ENCODE measurements at regions not wholly inside any gene's neighbourhood (a gene's known extent, or its start where the extent isn't known, plus 50 kb on each side); places are given as distances from the start of the nearest gene placed in this dataset.
"Not testable (repeated sequence)": the region's sequence is repeated elsewhere in the genome, so short reads cannot be mapped to it uniquely, and the experiment has no call there.

DNA sequence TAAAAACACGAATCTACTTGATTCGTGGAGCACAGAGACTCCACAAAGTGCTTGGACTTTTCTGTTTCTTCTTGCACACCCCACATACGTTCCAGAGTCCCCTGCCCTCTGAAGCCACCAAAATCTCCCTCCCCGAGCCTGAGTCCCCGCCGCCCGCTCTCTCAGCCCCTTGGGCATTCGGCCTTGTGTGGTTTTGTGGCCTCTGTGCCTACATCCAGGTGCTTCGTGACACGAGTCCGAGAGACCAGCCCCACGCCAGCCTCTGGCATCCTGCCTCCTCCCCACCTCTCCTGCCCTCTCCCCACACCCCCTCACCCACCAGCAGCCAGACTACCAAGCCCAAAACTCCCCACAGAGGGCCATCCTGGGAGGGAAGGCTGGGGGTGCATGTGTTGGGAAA lies 87.8 kb upstream of the PPP1R26 start:
- no peak for DNase-seq

DNA sequence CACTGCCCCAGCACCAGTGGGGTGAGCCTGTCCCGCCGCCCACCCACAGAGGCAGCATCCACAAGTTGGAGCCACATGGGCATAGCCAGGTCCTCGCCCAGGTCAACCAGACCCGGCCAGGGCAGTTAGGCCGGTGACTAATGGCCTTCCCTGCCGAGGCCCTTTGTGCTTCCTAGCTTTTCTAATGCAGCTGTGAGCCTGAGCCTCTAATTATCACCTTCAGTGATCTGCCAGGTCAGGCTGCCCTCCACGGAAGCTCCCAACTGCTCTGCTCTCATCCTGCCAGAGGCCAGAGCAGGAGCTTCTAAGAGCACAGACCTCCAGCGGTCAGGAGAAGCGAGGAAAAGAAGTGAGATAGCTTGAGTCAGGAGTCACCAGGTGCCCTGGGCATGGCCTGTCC lies 87.1 kb upstream of the PPP1R26 start:
- DNase-seq = no peak

DNA sequence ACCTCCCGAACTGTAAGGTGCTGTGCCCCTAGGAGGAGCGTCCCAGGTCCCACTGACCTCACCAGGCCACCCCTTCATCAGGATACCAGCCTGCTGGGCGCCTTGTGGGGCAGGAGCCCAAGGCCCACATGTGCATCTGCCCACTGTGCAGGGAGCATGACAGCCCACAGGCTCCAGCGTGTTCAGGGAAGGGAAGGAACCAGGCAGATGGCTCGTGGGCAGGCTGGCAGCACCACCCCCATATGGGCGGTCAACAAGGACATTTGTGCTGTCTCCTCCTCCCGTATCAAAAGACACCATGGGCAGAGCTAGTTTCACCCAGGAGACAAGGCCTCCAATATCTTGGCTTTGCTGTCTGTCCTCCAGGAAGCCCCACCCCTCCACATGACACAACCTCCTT lies 85.5 kb upstream of the PPP1R26 start:
- DNase-seq = no peak

DNA sequence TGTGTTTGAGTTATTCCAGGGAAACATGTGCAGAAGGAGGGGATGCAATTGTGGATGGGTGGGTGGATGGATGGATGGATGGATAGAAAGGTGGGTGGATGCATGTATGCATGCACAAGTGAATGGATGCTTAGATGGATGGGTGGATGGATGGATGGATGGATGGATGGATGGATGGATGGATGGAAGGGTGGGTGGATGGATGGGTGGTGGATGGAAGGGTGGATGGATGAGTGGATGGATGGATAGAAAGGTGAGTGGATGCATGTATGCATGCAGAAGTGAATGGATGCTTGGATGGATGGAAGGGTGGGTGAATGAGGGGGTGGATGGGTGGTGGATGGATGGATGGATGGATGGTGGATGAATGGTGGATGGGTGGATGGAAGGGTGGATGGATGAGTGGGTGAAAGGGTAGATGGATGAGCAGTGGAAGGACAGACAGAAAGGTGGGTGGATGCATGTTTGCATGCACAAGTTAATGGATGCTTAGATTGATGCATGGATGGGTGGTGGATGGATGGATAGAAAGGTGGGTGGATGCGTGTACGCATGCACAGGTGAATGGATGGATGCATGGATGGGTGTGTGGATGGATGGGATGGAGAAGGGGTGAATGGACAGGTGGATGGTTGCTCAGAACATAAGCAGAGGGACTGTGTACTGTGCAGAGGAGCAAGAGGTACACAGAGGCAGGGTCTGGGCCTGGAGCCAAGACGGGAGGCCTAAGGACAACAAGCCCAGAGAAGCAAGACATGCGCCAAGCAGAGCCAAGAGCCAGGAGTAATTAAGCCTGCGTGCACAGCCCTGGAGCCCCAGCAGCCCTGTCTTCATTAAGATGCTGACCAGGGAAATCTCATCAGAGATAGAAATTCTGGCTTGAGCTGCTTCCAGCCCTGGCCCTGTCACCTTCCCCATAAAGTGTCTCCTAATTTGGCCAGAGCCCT lies 84.6 kb upstream of the PPP1R26 start:
- no peak for DNase-seq

DNA sequence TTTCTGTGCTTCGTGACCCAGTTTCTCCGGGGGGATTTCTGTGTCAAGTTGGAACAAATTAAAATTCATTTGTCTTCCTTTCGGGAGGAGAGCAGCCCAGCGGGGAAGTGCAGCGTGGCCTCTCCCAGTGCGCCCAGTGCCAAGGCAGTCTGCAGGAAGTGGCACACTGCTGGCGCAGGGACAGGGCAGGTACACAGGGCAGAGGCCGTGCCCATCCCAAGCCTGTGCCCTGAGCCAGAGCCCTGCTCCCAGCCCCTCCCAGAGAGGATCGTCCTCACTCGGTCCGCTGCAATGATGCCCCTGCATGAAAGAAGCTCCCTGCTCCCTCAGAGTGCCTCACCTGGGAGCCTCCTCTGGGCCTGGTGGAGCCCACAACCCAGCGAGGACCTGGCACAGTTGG lies 82.4 kb upstream of the PPP1R26 start:
- no peak for DNase-seq

DNA sequence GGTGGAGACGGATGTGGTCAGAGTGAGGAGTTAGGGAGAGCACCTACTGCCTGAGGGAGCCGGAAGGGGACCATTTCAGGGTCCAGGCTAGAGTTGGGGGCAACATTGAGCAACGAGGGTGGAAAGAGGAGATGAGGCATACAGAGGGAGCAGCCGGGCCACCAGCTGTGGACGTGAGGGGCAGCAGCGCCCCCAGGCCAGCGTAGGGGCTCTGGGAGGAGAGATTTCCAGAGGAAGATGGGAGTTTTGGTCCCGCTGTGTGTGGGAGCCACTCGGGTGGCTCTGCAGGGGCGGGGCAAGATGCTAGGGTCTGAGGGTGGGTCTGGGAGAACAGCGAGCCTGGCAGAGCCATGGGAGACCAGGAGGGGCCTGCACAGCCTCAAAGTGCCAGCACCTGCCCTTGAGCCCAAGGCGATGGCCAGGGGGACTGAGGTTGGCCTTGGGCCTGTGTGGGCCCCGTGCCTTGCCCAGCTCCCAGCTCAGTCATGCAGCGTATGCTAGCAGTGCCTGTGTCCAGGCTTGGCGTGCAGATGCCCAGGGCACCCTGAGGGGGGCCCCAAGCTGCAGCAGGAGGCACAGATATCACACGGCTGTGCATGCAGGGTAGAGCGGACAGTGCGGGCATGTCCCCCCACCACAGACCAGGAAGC lies 80.5 kb upstream of the PPP1R26 start:
- no peak for DNase-seq

DNA sequence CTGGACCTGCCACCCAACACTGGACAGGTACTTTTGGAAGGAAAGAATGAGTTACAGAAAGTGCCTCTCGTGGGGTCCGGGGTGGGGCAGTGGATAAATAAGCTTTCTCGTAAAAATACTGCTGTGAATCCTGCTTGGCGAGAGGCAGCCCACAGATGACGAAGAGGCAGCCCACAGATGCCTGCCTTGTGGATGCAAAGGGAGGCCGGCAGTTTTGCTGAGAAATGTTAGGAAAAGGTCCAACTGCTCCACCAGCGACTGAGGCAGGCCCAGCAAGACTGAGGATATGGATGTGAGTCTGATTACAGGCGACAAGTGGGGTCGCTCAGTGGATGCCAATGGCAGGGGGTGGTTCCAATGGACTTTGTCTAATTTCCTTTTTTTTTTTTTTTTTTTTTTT lies 79.1 kb upstream of the PPP1R26 start:
- no peak for DNase-seq

DNA sequence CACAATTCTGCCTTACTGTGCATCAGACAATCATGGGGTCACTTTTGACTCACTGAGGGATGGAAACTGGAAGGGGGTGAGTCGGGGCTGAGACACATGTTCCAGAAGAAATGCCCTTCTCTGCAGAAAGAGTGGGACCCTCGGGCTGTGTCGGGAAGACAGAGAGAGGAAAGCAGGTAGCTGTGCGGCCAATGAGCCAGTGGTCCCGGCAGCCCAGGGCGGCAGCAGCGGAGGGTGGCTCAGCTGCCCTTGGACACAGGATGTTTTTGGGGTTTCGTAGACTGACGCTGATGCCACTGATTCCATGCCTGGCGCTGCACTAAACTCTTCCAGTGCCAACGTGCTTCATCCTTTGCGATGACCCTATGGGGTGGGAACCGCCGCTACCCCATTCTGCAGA lies 78.4 kb upstream of the PPP1R26 start:
- DNase-seq = no peak

DNA sequence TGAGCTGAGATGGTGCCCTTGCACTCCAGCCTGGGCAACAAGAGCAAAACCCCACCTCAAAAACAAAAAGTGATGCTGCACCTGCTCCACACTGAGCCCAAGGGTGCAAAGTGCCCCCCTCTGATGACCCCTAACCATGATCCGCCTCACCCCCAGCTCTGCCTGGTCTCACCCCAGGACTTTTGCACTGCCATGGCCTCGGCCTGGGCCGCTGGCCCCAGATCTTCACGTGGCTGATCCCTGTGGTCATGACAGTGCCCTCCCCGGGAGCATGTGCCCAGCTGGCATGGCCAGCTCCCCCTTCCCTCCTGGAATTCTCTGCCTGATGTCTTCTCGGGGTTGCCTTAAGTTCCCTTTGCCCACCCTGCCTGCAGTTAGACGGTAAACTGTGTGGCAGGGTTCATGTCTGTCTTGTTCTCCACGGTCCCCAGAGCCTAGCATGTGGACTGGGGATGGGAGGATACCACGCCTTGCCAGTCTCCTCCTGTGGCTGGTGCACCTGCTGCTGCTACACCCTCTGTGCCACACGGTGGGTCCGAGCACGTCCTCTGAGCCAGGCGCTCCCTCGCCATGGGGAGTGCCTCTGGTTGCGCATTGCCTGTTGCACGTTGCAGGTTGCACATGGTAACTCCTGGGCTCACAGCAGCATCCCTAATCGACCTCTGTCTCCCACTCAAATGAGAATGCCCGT lies 77.4 kb upstream of the PPP1R26 start:
- DNase-seq = no peak

DNA sequence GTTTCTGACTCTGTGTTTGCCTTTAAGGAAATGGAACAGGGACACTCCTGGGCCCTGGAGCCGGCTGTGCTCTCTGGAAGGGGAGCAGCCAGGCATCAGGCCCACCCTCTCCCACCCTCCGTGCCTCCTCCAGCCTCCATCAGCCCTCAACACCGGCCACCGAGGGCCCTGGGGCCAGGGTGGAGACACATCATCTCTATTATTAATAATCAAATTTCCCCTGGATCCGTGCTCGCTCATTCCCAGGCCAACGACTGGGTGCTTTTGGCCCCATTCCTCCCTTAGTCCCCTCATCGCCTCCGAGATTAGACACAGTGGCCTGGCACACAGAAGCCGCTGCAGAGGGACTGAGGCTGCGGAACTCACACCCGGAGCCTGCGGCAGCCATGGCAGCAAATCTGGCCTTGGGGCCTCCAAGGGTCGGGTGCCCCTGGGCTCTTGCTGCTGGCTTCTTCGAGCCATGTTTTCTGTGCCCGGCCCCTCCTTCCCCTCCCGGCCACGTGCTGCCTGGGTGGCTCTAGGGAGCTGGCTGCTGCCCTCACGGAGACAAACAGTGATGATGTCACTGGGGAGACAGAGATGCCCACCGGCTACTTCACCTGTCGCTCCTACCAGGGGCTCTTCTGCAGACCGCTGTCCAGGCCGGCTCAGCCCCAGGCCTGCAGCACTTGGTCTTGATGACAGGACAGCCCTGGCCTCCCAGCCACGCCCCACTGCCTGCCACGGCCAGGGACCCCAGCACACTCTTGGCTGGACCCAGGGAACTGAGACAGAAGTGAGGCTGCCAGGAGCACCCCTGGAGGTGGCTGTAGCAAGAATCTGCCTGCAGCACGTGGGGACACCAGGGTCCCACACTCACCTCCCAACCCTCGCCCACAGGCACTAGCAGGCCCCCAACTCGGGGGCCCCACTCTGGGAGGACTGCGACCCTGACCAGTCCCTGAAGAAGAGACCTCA lies 76.6 kb upstream of the PPP1R26 start:
- DNase-seq = no peak

DNA sequence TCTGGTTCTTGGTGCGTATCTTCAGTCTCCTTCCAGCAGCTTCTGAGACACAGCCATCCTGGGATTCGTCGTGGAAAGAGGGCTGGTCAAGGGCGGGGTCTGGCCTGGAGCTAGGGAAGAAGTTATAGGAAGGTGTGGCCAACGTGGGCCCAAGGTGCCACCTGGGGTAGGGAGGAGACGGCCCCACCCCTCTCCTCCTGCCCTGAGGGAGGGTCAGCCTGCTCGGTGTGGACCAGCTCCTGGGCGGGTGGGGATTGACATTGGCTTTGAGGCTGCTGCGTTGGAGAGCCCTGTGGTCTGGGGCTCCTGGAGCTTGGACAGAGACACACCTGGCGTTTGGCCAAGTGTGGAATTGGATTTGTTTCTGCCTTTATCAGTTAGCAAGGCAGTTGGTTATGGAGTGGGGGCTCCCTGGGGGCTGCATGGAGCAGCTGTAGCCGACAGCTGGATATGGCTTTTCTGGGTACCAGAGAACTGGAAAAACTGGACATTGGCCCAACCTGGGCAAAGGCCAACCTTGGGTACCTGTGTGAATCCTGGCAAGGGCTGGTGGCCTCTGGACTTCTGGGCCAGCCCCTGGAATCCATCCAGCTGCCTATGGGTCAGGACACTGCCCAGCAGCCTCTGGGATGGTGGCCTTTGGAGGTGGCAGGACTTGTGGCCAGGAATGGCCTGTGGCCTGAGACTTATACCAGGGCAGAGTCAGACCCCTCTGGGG lies 75.7 kb upstream of the PPP1R26 start:
- DNase-seq = no peak

DNA sequence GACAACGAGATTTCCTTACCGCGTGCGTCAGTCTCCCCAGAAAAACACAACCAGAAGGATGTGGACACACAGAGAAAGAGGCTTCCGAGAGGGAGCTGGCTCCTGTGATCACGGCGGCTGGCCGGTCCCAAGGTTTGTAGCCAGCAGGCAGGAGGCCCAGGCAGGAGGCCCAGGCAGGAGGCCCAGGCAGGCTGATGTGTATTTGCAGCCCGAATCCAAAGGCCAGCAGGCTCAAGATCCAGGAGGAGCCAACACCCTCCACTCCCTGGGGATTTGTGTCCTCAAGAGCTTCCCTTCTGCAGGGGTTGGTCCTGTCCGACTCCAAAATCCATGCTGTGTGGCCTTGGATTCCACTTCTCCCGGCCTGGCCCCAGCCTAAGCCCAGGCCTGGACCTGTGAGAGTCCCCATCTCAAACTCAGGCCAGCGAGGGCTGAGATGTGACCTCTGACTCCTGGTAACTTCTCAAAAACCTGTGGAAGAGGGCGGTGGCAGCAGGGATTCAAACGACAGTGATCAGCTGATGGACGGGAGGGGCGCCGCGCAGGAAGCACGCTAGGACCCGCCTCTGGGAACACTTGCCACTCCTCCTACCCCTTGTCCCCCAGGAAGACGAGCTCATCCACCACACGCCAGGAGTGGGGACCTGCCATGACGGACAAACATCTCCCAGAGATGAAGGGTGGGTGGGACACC lies 75.0 kb upstream of the PPP1R26 start:
- no peak for DNase-seq

DNA sequence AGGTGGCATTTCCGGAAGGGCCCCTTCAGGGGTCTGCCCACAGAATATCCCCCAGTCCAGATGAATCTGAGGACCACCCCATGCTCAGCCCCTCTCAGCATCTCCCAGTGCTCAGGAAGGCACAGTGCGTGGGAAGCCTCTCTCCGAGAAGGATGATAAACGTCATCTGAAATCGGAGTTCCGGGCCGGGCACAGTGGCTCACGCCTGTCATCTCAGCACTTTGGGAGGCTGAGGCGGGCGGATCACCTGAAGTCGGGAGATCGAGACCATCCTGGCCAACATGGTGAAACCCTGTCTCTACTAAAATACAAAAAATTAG lies 74.5 kb upstream of the PPP1R26 start:
- DNase-seq = not testable (repeated sequence)

DNA sequence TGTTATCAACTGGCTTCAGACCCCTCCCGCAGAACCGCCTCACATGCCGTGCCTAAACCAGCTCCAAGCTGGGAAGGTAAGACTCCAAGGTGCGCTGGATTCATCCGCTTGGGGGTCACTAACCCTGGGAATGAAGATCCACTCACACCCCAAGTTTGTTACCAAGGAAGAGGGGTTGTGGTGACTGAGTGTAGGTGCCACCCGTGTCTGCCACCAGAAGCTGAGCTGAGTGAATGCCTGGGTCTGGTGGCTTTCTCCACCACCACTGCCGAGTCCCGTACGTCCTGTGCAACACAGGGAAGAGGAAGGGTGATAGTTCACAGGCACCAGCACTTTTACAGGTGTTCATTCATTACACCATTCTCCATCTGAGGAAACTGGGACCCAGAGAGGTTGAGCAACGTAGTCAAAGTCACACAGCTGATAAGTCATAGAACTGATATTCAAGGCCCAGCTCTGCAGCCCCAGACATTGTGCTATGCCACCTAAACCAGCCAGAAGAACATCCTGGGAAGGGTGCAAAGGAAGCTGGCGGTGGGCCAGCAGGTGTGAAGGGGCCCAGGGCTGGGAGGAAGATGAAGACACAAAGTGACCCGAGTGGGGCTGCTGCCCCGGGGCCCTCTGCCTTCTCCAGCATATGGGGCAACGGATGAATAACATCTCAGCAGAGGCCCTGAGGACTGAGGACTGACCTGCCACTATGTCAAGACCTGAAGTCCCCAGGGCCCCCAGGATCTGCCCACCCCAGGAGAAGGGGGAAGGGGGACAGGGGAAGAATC lies 70.9 kb upstream of the PPP1R26 start:
- no peak for DNase-seq

DNA sequence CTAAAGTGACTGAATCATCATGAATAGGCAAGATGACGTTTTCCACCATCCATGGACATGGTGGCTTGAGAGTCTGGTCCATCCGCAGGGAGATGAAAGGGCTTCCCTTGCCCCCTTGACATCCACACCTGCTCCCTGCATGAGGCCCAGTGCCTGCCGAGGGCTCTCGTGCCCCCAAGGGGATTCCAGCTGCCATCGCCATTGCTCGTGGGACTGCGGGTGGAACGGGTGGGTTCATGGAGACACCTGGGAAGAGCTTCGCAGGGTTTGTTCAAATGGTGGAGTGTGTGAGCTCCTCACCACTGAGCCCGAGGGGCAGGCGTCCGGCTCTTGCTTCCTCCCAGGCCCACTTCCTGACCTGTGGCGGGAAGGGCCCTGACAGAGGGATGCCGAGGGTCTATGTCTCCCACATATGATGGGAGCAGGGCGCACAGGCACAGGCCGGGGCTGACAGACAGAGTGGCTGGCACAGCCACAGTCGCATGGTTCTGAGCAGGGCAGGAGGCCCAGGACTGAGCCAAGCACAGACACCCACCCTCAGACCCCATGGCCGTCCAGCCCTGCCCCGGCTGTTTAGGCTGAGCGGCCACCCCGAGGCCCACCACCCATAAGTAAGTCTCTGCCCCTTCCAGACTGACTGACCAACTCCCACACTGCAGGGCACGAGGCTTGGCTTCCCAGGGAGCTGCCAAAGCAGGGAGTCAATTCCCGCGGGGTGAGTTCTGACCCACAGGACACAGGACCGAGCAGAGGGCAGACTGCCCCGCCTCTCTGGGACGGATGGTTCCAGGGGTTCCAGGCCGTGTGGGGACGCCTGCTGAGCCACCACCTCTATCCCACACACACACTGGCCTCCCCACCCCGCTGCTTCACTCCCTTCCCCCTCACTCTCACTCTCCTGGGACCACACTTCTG lies 70.0 kb upstream of the PPP1R26 start:
- DNase-seq = no peak

DNA sequence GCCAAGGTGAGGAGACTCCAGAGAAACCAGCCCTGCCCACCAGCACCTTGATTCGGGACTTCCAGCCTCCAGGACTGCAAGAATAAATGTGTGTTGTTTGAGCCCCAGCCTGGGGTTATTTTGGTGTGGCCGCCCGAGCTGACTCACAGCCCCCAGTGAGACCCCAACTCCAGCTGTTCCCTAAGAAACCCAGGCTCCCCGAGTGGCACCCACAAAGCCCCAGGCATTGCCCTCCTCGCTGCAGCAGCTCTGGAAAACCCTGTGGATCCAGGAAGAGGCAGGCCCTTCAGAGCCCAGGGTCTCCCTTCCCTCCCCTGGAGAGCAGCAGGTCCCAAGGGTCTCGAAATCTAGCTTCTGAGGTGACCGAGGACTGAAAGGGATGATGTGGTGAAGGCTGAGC lies 69.2 kb upstream of the PPP1R26 start:
- DNase-seq = no peak

DNA sequence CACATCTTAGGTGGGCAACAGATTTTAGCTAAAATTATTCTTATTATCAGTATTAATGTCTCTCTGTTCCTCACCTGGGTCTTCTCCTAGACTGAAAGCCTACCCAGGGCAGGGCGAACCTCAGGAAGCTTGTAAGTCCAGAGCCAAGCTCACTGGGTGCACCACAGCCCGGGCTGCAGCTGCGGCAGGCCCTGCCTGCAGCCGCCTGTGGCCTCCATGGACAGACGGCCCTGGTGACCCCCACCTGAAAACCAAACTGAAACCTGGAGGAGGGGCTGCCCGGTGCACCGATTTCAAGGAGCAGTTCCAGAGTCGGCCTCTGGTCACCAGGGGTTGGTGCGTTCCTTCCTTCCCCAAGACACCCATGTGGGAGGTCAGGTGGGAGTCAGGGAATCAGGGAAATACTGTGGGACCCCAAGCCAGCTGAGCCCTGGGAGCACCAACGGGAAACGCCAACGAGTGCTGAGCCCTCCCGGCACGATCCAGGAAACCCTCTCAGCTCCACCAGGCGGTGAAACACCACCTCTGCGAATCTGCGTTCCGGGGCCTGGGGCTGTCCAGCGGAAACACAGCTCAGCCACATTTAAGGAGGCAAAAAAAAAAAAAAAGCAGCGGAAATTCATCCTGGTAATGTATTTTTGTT lies 68.6 kb upstream of the PPP1R26 start:
- DNase-seq = no peak

DNA sequence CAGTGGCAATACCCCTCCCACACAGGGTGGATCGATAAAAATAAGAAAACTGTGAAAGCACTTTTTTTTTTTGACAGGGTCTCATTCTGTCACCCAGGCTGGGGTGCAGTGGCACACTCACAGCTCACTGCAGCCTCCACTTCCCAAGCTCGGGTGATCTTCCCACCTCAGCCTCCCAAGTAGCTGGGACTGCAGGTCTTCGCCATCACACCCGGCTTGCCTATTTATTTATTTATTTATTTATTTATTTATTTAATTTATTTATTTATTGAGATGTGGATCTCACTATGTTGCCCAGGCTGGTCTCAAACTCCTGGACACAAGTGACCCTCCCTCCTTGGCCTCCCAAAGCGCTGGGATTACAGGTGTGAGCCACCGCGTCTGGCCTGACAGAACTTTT lies 68.0 kb upstream of the PPP1R26 start:
- DNase-seq = not testable (repeated sequence)

Measured in retina (tissue), 1 donor.